ENCODE measurements at regions not wholly inside any gene's neighbourhood (a gene's known extent, or its start where the extent isn't known, plus 50 kb on each side); places are given as distances from the start of the nearest gene placed in this dataset.
"Not testable (repeated sequence)": the region's sequence is repeated elsewhere in the genome, so short reads cannot be mapped to it uniquely, and the experiment has no call there.

- no peak for DNase-seq
Measured at GRCh38 chr5:62198421-62198820, 107.6 kb upstream of the KIF2A start.

- DNase-seq, result no peak
Measured at GRCh38 chr5:62199792-62200716, 106.0 kb upstream of the KIF2A start.

- DNase-seq, result no peak
Measured at GRCh38 chr5:62206150-62206829, 99.7 kb upstream of the KIF2A start.

- no peak for DNase-seq
Measured at GRCh38 chr5:62208218-62208852, 97.7 kb upstream of the KIF2A start.

GRCh38 chr5:62211405-62211804 is 94.6 kb upstream of the KIF2A start:
- no peak for DNase-seq

- DNase-seq, result no peak
Measured at GRCh38 chr5:62212648-62213047, 93.4 kb upstream of the KIF2A start.

- no peak for DNase-seq
Measured at GRCh38 chr5:62214701-62215100, 91.3 kb upstream of the KIF2A start.

GRCh38 chr5:62216603-62217002 is 89.4 kb upstream of the KIF2A start:
- not testable (repeated sequence) for DNase-seq

- not testable (repeated sequence) for DNase-seq
Measured at GRCh38 chr5:62217095-62217494, 88.9 kb upstream of the KIF2A start.

- not testable (repeated sequence) for DNase-seq
Measured at GRCh38 chr5:62218860-62219259, 87.1 kb upstream of the KIF2A start.

- not testable (repeated sequence) for DNase-seq
Measured at GRCh38 chr5:62221881-62222280, 84.1 kb upstream of the KIF2A start.

- DNase-seq, result not testable (repeated sequence)
Measured at GRCh38 chr5:62222305-62222704, 83.7 kb upstream of the KIF2A start.

- DNase-seq, result peak; percentile 80 to 81
Measured at GRCh38 chr5:62223312-62223670, 82.7 kb upstream of the KIF2A start.

- not testable (repeated sequence) for DNase-seq
Measured at GRCh38 chr5:62224987-62225601, 80.9 kb upstream of the KIF2A start.

- not testable (repeated sequence) for DNase-seq
Measured at GRCh38 chr5:62230876-62231388, 75.1 kb upstream of the KIF2A start.

GRCh38 chr5:62231576-62231975 is 74.4 kb upstream of the KIF2A start:
- DNase-seq, result no peak

GRCh38 chr5:62232218-62232617 is 73.8 kb upstream of the KIF2A start:
- not testable (repeated sequence) for DNase-seq

- DNase-seq, result not testable (repeated sequence)
Measured at GRCh38 chr5:62233083-62234046, 72.6 kb upstream of the KIF2A start.

- peak; percentile 72 to 75 for DNase-seq
Measured at GRCh38 chr5:62236593-62236992, 69.4 kb upstream of the KIF2A start.

- not testable (repeated sequence) for DNase-seq
Measured at GRCh38 chr5:62237944-62238343, 68.1 kb upstream of the KIF2A start.

- not testable (repeated sequence) for DNase-seq
Measured at GRCh38 chr5:62238584-62238983, 67.4 kb upstream of the KIF2A start.

GRCh38 chr5:62240494-62240893 is 65.5 kb upstream of the KIF2A start:
- not testable (repeated sequence) for DNase-seq
